ENCODE measurements at regions not wholly inside any gene's neighbourhood (a gene's known extent, or its start where the extent isn't known, plus 50 kb on each side); places are given as distances from the start of the nearest gene placed in this dataset.

DNA sequence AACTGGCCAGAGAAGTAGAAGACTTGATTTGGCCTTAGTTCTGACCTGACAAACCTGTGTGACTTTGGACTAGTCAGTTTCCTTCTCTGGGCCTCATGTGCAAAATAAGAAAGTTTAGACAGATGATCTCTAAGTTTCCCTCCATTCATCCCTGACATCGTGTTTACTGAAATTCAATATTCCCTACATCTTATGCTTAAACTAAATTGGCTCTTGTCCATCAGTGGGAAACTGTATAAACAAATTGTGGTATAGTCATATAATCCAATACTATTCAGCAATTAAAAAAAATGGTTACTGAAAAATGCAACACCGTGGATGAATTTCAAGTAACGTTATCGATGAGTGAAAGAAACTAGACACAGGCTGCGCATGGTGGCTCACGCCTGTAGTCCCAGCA, 64.4 kb upstream of the HRH1 start:
- H3K9me3 Mint-ChIP-seq = no peaks in the 10 kb centered on the region
- ATAC-seq (no peak), DNase-seq (ENCODE audit: low spot score in 2 of 2) (no peak)
- H3K36me3 Mint-ChIP-seq = no peaks in the 10 kb centered on the region
- H3K4me1 Mint-ChIP-seq = no peaks in the 10 kb centered on the region
- no peak overlapping the region for H3K4me3 Mint-ChIP-seq
- no peak overlapping the region for H3K27ac Mint-ChIP-seq

DNA sequence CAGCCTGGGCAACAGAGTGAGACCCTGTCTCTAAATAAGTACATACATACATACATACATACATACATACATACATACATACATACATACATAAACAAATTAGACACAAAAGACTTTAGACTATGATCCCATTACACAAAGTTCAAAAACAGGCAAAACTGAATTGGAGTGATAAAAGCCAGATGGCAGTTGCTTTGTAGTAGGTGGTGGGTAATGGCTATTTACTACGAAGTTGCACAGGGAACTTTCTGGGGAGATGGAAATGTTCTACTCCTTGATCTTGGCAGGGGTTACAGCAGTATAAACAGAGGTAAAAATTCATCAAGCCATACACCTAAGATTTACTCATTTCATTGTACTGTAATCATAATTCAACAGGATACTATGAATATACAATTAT, 63.7 kb upstream of the HRH1 start:
- DNase-seq (ENCODE audit: low spot score in 2 of 2) (no peak), ATAC-seq (no peak)
- no peaks in the 10 kb centered on the region for H3K9me3 Mint-ChIP-seq
- H3K36me3 Mint-ChIP-seq = no peaks in the 10 kb centered on the region
- H3K27ac Mint-ChIP-seq = no peak overlapping the region
- no peak overlapping the region for H3K4me3 Mint-ChIP-seq
- H3K4me1 Mint-ChIP-seq = no peaks in the 10 kb centered on the region

GRCh38 chr3:11091088-11091590, 63.2 kb upstream of the HRH1 start:
- Mint-ChIP-seq H3K4me1 (peaks cover 2% of the 10 kb centered on the region), H3K9me3 (no peaks in the 10 kb centered on the region)

GRCh38 chr3:11091791-11092190, 62.5 kb upstream of the HRH1 start:
- no peak overlapping the region for H3K4me3 Mint-ChIP-seq
- ATAC-seq (no peak), DNase-seq (ENCODE audit: low spot score in 2 of 2) (no peak)
- H3K4me1 Mint-ChIP-seq = peaks cover 8% of the 10 kb centered on the region
- no peak overlapping the region for H3K27ac Mint-ChIP-seq
- no peaks in the 10 kb centered on the region for H3K9me3 Mint-ChIP-seq
- no peaks in the 10 kb centered on the region for H3K36me3 Mint-ChIP-seq

More at GRCh38 chr3:11091088-11091590, 63.2 kb upstream of the HRH1 start:
- Mint-ChIP-seq H3K4me3 (no peak overlapping the region), H3K27ac (no peak overlapping the region), H3K36me3 (no peaks in the 10 kb centered on the region)
- ATAC-seq (no peak), DNase-seq (ENCODE audit: low spot score in 2 of 2) (no peak)

GRCh38 chr3:11093823-11094340, 60.4 kb upstream of the HRH1 start:
- no peaks in the 10 kb centered on the region for H3K9me3 Mint-ChIP-seq
- no peak overlapping the region for H3K27ac Mint-ChIP-seq
- ATAC-seq (no peak), DNase-seq (ENCODE audit: low spot score in 2 of 2) (no peak)
- H3K4me3 Mint-ChIP-seq = no peak overlapping the region
- H3K36me3 Mint-ChIP-seq = no peaks in the 10 kb centered on the region
- H3K4me1 Mint-ChIP-seq = peaks cover 11% of the 10 kb centered on the region

DNA sequence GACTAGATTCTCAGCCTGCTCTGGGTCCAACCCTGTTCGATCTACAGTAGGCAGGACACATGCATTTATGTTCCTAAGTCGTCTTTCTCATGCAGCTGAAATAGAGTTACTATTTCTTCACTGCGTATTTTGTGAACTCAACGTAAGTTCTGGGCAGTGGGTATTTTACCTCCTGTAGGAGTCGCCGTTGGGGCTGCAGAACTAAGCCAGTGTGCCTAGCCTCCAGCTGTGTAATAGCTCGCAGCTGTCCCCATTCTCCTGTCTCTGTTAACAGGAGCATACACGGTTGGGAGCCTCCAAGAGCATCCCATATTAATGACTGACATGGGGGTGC, 58.4 kb upstream of the HRH1 start:
- Mint-ChIP-seq H3K27ac (no peak overlapping the region), H3K4me1 (peaks cover 11% of the 10 kb centered on the region), H3K36me3 (no peaks in the 10 kb centered on the region), H3K4me3 (no peak overlapping the region), H3K9me3 (no peaks in the 10 kb centered on the region)
- ATAC-seq (no peak), DNase-seq (ENCODE audit: low spot score in 2 of 2) (no peak)

- peak; percentile 90 for ATAC-seq
- no peaks in the 10 kb centered on the region for H3K36me3 Mint-ChIP-seq
- peak; percentile 39 to 76 for DNase-seq (ENCODE audit: low spot score in 2 of 2)
- H3K27ac Mint-ChIP-seq = no peak overlapping the region
- no peaks in the 10 kb centered on the region for H3K9me3 Mint-ChIP-seq
- peak overlapping the region; percentile 49 for H3K4me3 Mint-ChIP-seq
- peaks cover 11% of the 10 kb centered on the region for H3K4me1 Mint-ChIP-seq
Observed at GRCh38 chr3:11096266-11097139, 57.8 kb upstream of the HRH1 start.

- ATAC-seq = no peak
- peaks cover 11% of the 10 kb centered on the region for H3K4me1 Mint-ChIP-seq
- H3K4me3 Mint-ChIP-seq = no peak overlapping the region
- peaks cover 8% of the 10 kb centered on the region for H3K9me3 Mint-ChIP-seq
- no peak overlapping the region for H3K27ac Mint-ChIP-seq
- no peak for DNase-seq (ENCODE audit: low spot score in 2 of 2)
- H3K36me3 Mint-ChIP-seq = no peaks in the 10 kb centered on the region
Observed at GRCh38 chr3:11099306-11099705, 55.0 kb upstream of the HRH1 start.
